ENCODE measurements at regions not wholly inside any gene's neighbourhood (a gene's known extent, or its start where the extent isn't known, plus 50 kb on each side); places are given as distances from the start of the nearest gene placed in this dataset.
"Not testable (repeated sequence)": the region's sequence is repeated elsewhere in the genome, so short reads cannot be mapped to it uniquely, and the experiment has no call there.

GRCh38 chr9:28149361-28150050 is 576.2 kb upstream of the C9orf72 start:
- Mint-ChIP-seq H3K36me3 (ENCODE audit: low read depth) (peaks cover 10% of the 10 kb centered on the region), H3K9me3 (peaks cover 30% of the 10 kb centered on the region)
- H3K4me3 ChIP-seq (ENCODE audit: low read length); H3K4me3 Mint-ChIP-seq; DNase-seq; H3K27me3 Mint-ChIP-seq (ENCODE audit: insufficient read depth); H3K27ac ChIP-seq (ENCODE audit: low read depth, low read length); H3K4me1 ChIP-seq (ENCODE audit: control insufficient read depth, insufficient read depth, low read length); H3K4me1 Mint-ChIP-seq; H3K36me3 ChIP-seq (ENCODE audit: control insufficient read depth, insufficient read depth, low read length); H3K27me3 ChIP-seq (ENCODE audit: control insufficient read depth, insufficient read depth, low read length, poor library complexity, severe bottlenecking); H3K9me3 ChIP-seq (ENCODE audit: control insufficient read depth, low read length); H3K27ac Mint-ChIP-seq; H3K9ac ChIP-seq (ENCODE audit: extremely low read depth, low read length, poor library complexity, severe bottlenecking): not testable (repeated sequence)
- WGBS, 2 experiments (ENCODE audit: insufficient coverage in 1 of 2, insufficient read length in 1 of 2), result 90% methylated on average over 12 to 36 of the region's 36 CpGs

DNA sequence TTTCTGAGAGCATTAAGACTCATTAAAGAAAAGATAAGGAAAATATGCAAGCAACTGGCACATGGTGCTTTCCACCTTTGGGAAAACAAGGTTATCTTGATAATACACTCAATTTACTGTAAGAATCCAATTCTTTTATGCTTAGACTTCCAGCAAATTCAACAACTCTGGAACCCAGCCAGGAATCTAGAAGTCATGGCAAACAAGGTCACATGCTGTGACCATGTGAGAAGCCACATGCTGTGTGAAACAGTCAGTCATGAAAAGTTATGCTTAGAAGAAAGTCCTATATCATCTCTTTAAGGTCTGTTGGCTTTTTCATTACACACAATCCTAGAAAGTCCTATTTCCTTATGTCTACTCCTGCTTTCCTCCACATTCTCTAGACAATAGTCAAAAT is 581.8 kb upstream of the C9orf72 start:
- no peak overlapping the region for H3K27ac ChIP-seq (ENCODE audit: low read depth, low read length)
- Mint-ChIP-seq H3K9me3 (peaks cover 30% of the 10 kb centered on the region), H3K4me1 (peaks cover 9% of the 10 kb centered on the region), H3K27ac (no peak overlapping the region), H3K36me3 (ENCODE audit: low read depth) (peaks cover 7% of the 10 kb centered on the region), H3K27me3 (ENCODE audit: insufficient read depth) (no peaks in the 10 kb centered on the region), H3K4me3 (no peak overlapping the region)
- no peak for TF ChIP-seq CTCF (conservative IDR thresholded peaks at IDR 0.05)
- no peaks in the 10 kb centered on the region for H3K27me3 ChIP-seq (ENCODE audit: control insufficient read depth, insufficient read depth, low read length, poor library complexity, severe bottlenecking)
- no peak for DNase-seq
- H3K36me3 ChIP-seq (ENCODE audit: control insufficient read depth, insufficient read depth, low read length), result no peaks in the 10 kb centered on the region
- H3K9ac ChIP-seq (ENCODE audit: extremely low read depth, low read length, poor library complexity, severe bottlenecking), result no peak overlapping the region
- H3K4me3 ChIP-seq (ENCODE audit: low read length), result peak overlapping the region; percentile 39
- peaks cover 17% of the 10 kb centered on the region for H3K9me3 ChIP-seq (ENCODE audit: control insufficient read depth, low read length)
- H3K4me1 ChIP-seq (ENCODE audit: control insufficient read depth, insufficient read depth, low read length), result peaks cover 6% of the 10 kb centered on the region

DNA sequence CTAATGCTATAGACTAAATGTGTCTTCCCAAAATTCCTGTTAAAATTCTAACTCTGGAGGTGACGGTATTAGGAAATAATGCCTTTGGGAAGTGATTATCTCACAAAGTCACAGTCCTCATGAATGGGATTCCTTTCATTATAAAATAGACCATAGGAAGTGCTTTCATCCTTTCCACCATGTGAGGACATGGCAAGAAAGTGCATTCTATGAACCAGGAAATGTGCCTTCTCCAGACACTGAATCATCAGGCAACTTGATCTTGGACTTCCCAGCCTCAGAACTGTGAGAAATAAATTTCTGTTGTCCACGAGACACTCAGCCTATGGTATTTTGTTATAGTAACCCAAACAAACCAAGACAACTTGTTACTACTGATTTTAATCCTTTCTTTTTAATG is 582.4 kb upstream of the C9orf72 start:
- Histone ChIP-seq H3K36me3 (ENCODE audit: control insufficient read depth, insufficient read depth, low read length) (no peaks in the 10 kb centered on the region), H3K27me3 (ENCODE audit: control insufficient read depth, insufficient read depth, low read length, poor library complexity, severe bottlenecking) (no peaks in the 10 kb centered on the region), H3K9me3 (ENCODE audit: control insufficient read depth, low read length) (peaks cover 17% of the 10 kb centered on the region), H3K4me3 (ENCODE audit: low read length) (peak overlapping the region; percentile 39), H3K27ac (ENCODE audit: low read depth, low read length) (no peak overlapping the region), H3K9ac (ENCODE audit: extremely low read depth, low read length, poor library complexity, severe bottlenecking) (no peak overlapping the region), H3K4me1 (ENCODE audit: control insufficient read depth, insufficient read depth, low read length) (peaks cover 6% of the 10 kb centered on the region)
- H3K4me3 Mint-ChIP-seq, result no peak overlapping the region
- 100% methylated on average over 2 of the region's 2 CpGs; no CpG with 5 or more reads in 1 of the 2 experiments for WGBS, 2 experiments (ENCODE audit: insufficient coverage in 1 of 2, insufficient read length in 1 of 2)
- peaks cover 9% of the 10 kb centered on the region for H3K4me1 Mint-ChIP-seq
- no peak for TF ChIP-seq CTCF (conservative IDR thresholded peaks at IDR 0.05)
- no peaks in the 10 kb centered on the region for H3K27me3 Mint-ChIP-seq (ENCODE audit: insufficient read depth)
- H3K36me3 Mint-ChIP-seq (ENCODE audit: low read depth), result peaks cover 2% of the 10 kb centered on the region
- H3K9me3 Mint-ChIP-seq, result peaks cover 23% of the 10 kb centered on the region
- H3K27ac Mint-ChIP-seq, result no peak overlapping the region
- no peak for DNase-seq

DNA sequence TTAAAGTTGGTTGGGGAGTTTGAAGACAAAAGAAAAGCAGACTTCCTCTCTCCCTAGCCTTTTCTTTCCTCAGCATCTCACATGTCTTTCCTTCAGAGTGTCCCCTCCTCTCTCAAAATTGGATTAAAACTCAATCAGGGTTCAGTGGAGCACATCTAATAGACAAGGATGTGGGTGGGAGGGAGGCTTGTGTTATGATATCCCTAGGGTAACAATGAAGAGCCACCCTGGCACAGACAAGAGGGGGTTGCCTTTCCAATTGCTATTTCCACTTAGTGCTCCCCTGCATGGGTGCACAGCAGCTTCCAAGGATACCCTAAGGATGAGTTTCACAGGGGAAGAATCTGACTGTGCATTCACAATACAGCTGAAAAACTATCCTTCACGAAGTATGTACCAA is 585.2 kb upstream of the C9orf72 start:
- Mint-ChIP-seq H3K27me3 (ENCODE audit: insufficient read depth) (no peaks in the 10 kb centered on the region), H3K36me3 (ENCODE audit: low read depth) (peaks cover 2% of the 10 kb centered on the region), H3K27ac (no peak overlapping the region), H3K4me3 (no peak overlapping the region), H3K4me1 (peaks cover 9% of the 10 kb centered on the region), H3K9me3 (peaks cover 21% of the 10 kb centered on the region)
- TF ChIP-seq CTCF (conservative IDR thresholded peaks at IDR 0.05), result no peak
- Histone ChIP-seq H3K36me3 (ENCODE audit: control insufficient read depth, insufficient read depth, low read length) (no peaks in the 10 kb centered on the region), H3K27ac (ENCODE audit: low read depth, low read length) (no peak overlapping the region), H3K9me3 (ENCODE audit: control insufficient read depth, low read length) (peaks cover 17% of the 10 kb centered on the region), H3K4me1 (ENCODE audit: control insufficient read depth, insufficient read depth, low read length) (peaks cover 6% of the 10 kb centered on the region), H3K9ac (ENCODE audit: extremely low read depth, low read length, poor library complexity, severe bottlenecking) (no peak overlapping the region), H3K4me3 (ENCODE audit: low read length) (no peak overlapping the region), H3K27me3 (ENCODE audit: control insufficient read depth, insufficient read depth, low read length, poor library complexity, severe bottlenecking) (no peaks in the 10 kb centered on the region)
- no peak for DNase-seq
- 96 to 100% methylated on average over 1 of the region's 1 CpG for WGBS, 2 experiments (ENCODE audit: insufficient coverage in 1 of 2, insufficient read length in 1 of 2)
